ENCODE measurements at regions not wholly inside any gene's neighbourhood (a gene's known extent, or its start where the extent isn't known, plus 50 kb on each side); places are given as distances from the start of the nearest gene placed in this dataset.

DNA sequence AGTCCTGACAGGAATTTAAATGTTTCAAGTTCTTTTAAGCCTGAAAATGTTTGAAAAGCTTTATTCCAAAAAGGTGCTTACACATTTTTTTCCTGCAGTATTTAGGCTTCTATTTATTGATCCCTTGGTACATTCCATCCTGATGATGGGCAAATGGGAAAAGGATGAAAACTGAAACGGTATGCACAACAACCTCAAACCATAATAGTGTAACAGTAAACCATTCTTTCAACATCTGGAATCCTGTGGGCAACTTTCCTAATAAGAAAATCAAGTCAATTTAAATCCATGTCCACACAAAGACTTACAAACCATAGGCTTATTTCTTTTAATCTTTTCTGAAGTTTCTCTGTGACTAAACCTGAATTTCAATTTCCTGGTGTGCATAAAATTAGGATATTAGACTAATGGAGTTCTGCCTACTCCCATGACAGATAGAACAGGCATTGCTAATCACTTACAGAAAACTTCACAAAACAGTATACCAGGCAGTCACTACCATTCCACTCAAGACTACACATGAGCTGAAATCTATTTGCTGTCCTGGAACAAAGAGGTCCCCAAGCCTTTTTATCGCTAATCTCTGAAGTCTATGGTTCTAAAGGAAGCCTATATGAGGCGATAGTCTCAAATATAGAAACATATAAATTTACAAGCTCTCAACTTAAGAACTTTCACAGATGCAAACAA is 103.3 kb downstream of the DLEU7 start:
- no peak for TF ChIP-seq POLR2A (IDR thresholded peaks at IDR 0.05)
- TF ChIP-seq, protein P1, sequence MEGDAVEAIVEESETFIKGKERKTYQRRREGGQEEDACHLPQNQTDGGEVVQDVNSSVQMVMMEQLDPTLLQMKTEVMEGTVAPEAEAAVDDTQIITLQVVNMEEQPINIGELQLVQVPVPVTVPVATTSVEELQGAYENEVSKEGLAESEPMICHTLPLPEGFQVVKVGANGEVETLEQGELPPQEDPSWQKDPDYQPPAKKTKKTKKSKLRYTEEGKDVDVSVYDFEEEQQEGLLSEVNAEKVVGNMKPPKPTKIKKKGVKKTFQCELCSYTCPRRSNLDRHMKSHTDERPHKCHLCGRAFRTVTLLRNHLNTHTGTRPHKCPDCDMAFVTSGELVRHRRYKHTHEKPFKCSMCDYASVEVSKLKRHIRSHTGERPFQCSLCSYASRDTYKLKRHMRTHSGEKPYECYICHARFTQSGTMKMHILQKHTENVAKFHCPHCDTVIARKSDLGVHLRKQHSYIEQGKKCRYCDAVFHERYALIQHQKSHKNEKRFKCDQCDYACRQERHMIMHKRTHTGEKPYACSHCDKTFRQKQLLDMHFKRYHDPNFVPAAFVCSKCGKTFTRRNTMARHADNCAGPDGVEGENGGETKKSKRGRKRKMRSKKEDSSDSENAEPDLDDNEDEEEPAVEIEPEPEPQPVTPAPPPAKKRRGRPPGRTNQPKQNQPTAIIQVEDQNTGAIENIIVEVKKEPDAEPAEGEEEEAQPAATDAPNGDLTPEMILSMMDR (IDR thresholded peaks at IDR 0.05), result no peak
